Adrenal gland (tissue), 9 donors: ENCODE measurements at regions not wholly inside any gene's neighbourhood (a gene's known extent, or its start where the extent isn't known, plus 50 kb on each side); places are given as distances from the start of the nearest gene placed in this dataset.

ENCODE experiments used
- DNase-seq, 7 donors: peaks; one replicate each; pipeline ENCODE4 v3.0.0-alpha.2; 2019 to 2020
- H3K27ac ChIP-seq, 5 donors: fragments of 200-600 bp; sonication (generic) in 4 of 5; 1 replicate in 3 of 5; 2 replicates in 2 of 5; pipeline versions ENCODE4 v1.5.1 to v1.8.0; 2016 to 2020; ENCODE audit warnings: mild to moderate bottlenecking in 1 of 5
- H3K27me3 ChIP-seq: fragments of 200-600 bp; 2 replicates; pipeline ENCODE4 v1.8.0; 2021
- H3K36me3 ChIP-seq, 2 donors: fragments of 200-600 bp; replicated peaks in 1 of 2; 1 replicate in 1 of 2; 2 replicates in 1 of 2; pipeline versions ENCODE4 v1.5.1 to v1.8.0; 2018 to 2022
- H3K4me1 ChIP-seq, 2 donors: fragments of 200-600 bp; replicated peaks in 1 of 2; 1 replicate in 1 of 2; 2 replicates in 1 of 2; pipeline versions ENCODE4 v1.5.1 to v1.8.0; 2018 to 2021
- H3K4me3 ChIP-seq, 4 donors: fragments of 200-600 bp; sonication (generic) in 3 of 4; one replicate each; pipeline ENCODE4 v1.5.1; 2016 to 2018
- H3K9me3 ChIP-seq, 3 donors: fragments of 200-600 bp; sonication (generic) in 1 of 3; replicated peaks in 1 of 3; 1 replicate in 2 of 3; 2 replicates in 1 of 3; pipeline versions ENCODE4 v1.5.1 to v1.8.0; 2016 to 2021
- POLR2A ChIP-seq, 2 donors: fragments of 450-650 bp; IDR thresholded peaks; one replicate each; pipeline ENCODE4 v1.6.1; 2017; ENCODE audit warnings: antibody characterized with exemption in 2 of 2, mild to moderate bottlenecking in 2 of 2, moderate library complexity in 1 of 2
- WGBS, 4 donors: extraction: QIAGEN DNeasy Blood & Tissue Kit in 2 of 4; methylation state at CpG; one replicate each; pipeline versions ENCODE4 v1.1.5 to v1.1.7; 2013 to 2017; 5-methylcytosine and 5-hydroxymethylcytosine counted together
- intact Hi-C, 2 donors: fragments of 100-400 bp; cut with DNase I; formaldehyde crosslinking; loops; one replicate each; pipeline versions ENCODE4 v1.14.1 to v1.15.0; 2022 to 2023
- TF ChIP-seq, protein P1 (sequence below), 6 experiments: fragments of 450-650 bp in 4 of 6; fragments of 200-600 bp in 2 of 6; sonication (generic) in 1 of 6; IDR thresholded peaks; 1 replicate in 5 of 6; 2 replicates in 1 of 6; pipeline versions ENCODE4 v1.5.1 to v1.8.0; 2016 to 2021; ENCODE audit warnings: antibody characterized with exemption in 6 of 6, mild to moderate bottlenecking in 2 of 6, moderate library complexity in 1 of 6
- donor health status: healthy with polysubstance abuse.
- donor health status: Bipolar disorder and iron deficiency.
- donor health status: DM: yes; HTN: yes; CAD: no.
- donor health status: DM: no; HTN: no; CAD: no.
- donor health status: DM: no; HTN: no; CAD: no.

DNA sequence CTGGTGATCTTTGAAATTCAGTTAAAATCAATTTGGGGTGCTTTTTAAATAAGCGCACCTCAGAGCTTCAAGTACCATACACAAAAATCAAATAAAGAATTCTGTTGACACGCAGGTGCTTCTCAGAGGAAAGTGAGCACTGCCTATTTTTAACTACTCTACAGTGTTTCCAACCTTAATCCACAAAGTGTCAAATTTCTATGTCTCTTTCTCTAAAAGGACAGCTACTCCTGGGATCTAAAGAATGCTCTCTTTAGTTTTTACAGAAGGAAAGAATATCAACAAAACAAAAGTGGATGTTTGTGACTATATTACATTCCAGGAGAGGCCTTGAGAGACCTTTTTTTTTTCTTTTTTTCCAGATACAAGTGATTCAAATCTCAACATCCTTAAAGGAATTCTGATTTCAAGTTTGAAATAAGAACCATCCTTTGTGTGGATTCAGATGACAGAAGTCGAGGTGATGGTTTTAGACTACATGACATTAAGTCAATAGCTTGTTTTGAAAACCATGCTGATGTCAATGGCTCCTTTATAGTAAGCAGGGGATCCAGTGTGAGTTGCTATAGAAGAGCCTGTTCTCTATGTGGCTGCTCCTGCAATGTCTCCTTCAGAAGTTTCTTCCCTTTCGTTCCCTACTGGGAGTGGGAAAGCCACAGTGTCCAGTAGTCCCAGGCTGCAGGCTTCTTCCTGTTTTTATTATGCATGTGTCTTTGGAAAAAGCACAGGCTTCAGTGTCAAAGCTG lies 67.2 kb upstream of the DEFB112 start:
- H3K27me3 ChIP-seq: no peaks in the 10 kb centered on the region
- intact Hi-C loops: no loop called here
- H3K36me3 ChIP-seq: no peaks in the 10 kb centered on the region
- no peak for DNase-seq
- WGBS, 4 donors: 61 to 70% (median 65%) methylated on average over 4 of the region's 4 CpGs
- TF ChIP-seq POLR2A (IDR thresholded peaks at IDR 0.05): no peak
- TF ChIP-seq, protein P1, sequence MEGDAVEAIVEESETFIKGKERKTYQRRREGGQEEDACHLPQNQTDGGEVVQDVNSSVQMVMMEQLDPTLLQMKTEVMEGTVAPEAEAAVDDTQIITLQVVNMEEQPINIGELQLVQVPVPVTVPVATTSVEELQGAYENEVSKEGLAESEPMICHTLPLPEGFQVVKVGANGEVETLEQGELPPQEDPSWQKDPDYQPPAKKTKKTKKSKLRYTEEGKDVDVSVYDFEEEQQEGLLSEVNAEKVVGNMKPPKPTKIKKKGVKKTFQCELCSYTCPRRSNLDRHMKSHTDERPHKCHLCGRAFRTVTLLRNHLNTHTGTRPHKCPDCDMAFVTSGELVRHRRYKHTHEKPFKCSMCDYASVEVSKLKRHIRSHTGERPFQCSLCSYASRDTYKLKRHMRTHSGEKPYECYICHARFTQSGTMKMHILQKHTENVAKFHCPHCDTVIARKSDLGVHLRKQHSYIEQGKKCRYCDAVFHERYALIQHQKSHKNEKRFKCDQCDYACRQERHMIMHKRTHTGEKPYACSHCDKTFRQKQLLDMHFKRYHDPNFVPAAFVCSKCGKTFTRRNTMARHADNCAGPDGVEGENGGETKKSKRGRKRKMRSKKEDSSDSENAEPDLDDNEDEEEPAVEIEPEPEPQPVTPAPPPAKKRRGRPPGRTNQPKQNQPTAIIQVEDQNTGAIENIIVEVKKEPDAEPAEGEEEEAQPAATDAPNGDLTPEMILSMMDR (IDR thresholded peaks at IDR 0.05): no peak
- no peak overlapping the region for H3K27ac ChIP-seq
- peaks cover 4 to 6% of the 10 kb centered on the region in 2 donors for H3K4me1 ChIP-seq
- H3K9me3 ChIP-seq: no peaks in the 10 kb centered on the region
- no peak overlapping the region for H3K4me3 ChIP-seq

DNA sequence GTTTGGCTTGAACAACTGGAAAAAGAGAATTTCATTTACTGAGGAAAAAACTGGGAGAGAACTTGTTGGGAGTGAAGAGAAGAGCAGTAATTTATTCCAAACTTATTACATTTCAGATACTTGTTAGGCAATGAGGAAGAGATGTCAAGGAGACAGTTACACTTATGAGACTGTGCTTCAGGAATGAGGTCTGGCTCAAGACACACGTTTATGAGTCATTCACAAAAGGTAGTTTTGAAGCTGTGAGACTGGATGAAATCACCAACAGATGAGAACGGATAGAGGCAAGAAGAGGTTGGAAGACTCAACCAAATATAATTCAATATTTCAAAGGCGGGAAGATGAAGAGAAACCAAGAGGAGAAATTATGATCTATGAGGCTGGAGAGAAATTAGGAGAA lies 70.6 kb upstream of the DEFB112 start:
- WGBS, 4 donors: 52 to 54% (median 53%) methylated on average over 3 of the region's 3 CpGs
- intact Hi-C loops: no loop called here
- Histone ChIP-seq H3K9me3 (no peaks in the 10 kb centered on the region), H3K27ac (no peak overlapping the region), H3K27me3 (no peaks in the 10 kb centered on the region), H3K4me3 (no peak overlapping the region), H3K4me1 (no peaks in the 10 kb centered on the region), H3K36me3 (no peaks in the 10 kb centered on the region)
- no peak for DNase-seq
- TF ChIP-seq, protein P1 (IDR thresholded peaks at IDR 0.05): no peak
- TF ChIP-seq POLR2A (IDR thresholded peaks at IDR 0.05): no peak

DNA sequence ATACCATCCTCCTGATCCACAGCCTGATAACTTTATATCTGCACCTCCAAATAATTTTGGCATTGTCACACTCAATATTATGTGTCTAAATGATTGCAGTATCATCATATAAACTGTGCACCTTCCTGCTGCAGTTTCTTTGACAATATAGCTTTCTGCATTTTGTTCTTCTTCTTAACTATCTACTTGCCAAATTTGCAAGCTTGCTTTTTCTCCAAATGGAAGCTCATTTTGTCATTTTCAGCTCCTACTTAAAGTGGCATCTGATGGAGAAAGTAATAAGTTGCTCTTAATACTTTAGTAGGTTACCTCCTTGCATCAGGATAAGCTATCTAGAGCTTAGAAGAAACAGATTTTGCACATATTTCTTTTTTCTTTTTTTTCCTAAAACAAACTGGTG lies 74.0 kb upstream of the DEFB112 start:
- H3K4me3 ChIP-seq: no peak overlapping the region
- no peak for DNase-seq
- intact Hi-C loops: no loop called here

DNA sequence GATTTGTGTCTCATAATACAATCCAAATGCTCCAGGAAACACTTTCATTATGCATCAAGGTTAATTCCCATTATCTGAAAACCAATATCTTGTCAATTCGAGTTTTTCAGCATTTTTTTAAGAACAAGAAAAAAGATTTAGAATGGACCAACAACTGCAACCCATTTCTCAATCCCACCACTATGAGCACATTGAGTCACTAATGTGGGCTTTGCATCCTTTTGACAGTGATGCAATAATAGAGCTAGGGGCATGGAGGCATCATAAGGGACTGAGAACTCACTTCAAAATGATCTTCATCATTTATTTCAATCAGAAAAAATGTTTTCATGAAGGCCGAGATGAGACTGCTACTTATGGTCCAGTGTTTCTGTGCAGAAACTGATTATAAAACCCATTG lies 74.8 kb upstream of the DEFB112 start:
- WGBS, 4 donors: 61 to 75% (median 69%) methylated on average over 2 of the region's 2 CpGs
- DNase-seq: no peak
- no peaks in the 10 kb centered on the region for H3K4me1 ChIP-seq
- no peak overlapping the region for H3K4me3 ChIP-seq
- H3K36me3 ChIP-seq: no peaks in the 10 kb centered on the region
- intact Hi-C loops: no loop called here
- H3K27me3 ChIP-seq: no peaks in the 10 kb centered on the region
- TF ChIP-seq, protein P1 (IDR thresholded peaks at IDR 0.05): no peak
- TF ChIP-seq POLR2A (IDR thresholded peaks at IDR 0.05): no peak
- H3K9me3 ChIP-seq: no peaks in the 10 kb centered on the region
- H3K27ac ChIP-seq: no peak overlapping the region

More for the DNA sequence above, 74.0 kb upstream of the DEFB112 start:
- no peaks in the 10 kb centered on the region for H3K9me3 ChIP-seq
- no peaks in the 10 kb centered on the region for H3K27me3 ChIP-seq
- H3K36me3 ChIP-seq: no peaks in the 10 kb centered on the region
- H3K27ac ChIP-seq: no peak overlapping the region
- TF ChIP-seq, protein P1 (IDR thresholded peaks at IDR 0.05): no peak
- no peak for TF ChIP-seq POLR2A (IDR thresholded peaks at IDR 0.05)
- H3K4me1 ChIP-seq: no peaks in the 10 kb centered on the region
